Glutamatergic neuron (in vitro differentiated cells): ENCODE measurements at regions not wholly inside any gene's neighbourhood (a gene's known extent, or its start where the extent isn't known, plus 50 kb on each side); places are given as distances from the start of the nearest gene placed in this dataset.

Source experiments
- DNase-seq: peaks from one replicate; pipeline ENCODE4 v3.0.0; 2022
- H3K27ac Mint-ChIP-seq: one replicate; pipeline ENCODE4 v1.8.0; 2020; ENCODE audit warnings: mild to moderate bottlenecking, mixed read lengths, inconsistent platforms; ENCODE audit not compliant: unreplicated experiment
- H3K27me3 Mint-ChIP-seq: one replicate; pipeline ENCODE4 v1.8.0; 2020; ENCODE audit warnings: mild to moderate bottlenecking, moderate library complexity, mixed read lengths, inconsistent platforms; ENCODE audit not compliant: unreplicated experiment
- H3K36me3 Mint-ChIP-seq: one replicate; pipeline ENCODE4 v1.8.0; 2020; ENCODE audit warnings: mild to moderate bottlenecking, mixed read lengths, inconsistent platforms; ENCODE audit not compliant: unreplicated experiment
- H3K4me1 Mint-ChIP-seq: one replicate; pipeline ENCODE4 v1.8.0; 2020; ENCODE audit warnings: mild to moderate bottlenecking, low read depth, mixed read lengths, inconsistent platforms; ENCODE audit not compliant: unreplicated experiment
- H3K4me3 Mint-ChIP-seq: one replicate; pipeline ENCODE4 v1.8.0; 2020; ENCODE audit warnings: mild to moderate bottlenecking, mixed read lengths, inconsistent platforms; ENCODE audit not compliant: unreplicated experiment
- H3K9me3 Mint-ChIP-seq: one replicate; pipeline ENCODE4 v1.8.0; 2020; ENCODE audit warnings: mild to moderate bottlenecking, moderate library complexity, mixed read lengths, inconsistent platforms; ENCODE audit not compliant: unreplicated experiment
- TF ChIP-seq, protein P1 (sequence below): fragments of 200-600 bp; sonication (generic); IDR thresholded peaks from one replicate; pipeline ENCODE4 v1.5.0; 2021; ENCODE audit not compliant: partially characterized antibody, unreplicated experiment

DNA sequence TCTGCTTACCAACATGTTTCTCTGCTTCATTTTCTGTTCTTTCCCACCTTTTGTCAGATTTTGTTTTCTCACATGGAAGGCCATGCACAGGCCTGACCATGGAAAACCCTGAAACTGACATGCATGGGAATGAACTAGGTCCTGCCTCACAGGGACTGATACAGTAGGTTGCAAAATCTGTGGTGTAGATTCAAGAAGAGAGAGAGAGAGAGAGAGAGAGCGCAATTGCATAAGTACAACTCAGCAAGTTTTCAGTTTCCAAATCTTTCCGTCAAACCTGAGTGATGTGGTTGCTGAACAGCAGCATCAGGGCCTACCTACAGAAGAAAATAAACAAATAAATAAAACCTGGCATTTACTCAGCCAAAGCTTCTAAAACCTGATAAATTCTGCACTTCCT is 87.5 kb upstream of the RNF152 start:
- Mint-ChIP-seq H3K27ac (no peak overlapping the region), H3K9me3 (no peaks in the 10 kb centered on the region), H3K27me3 (no peaks in the 10 kb centered on the region), H3K36me3 (no peaks in the 10 kb centered on the region), H3K4me3 (no peak overlapping the region), H3K4me1 (peaks cover 1% of the 10 kb centered on the region)
- TF ChIP-seq, protein P1, sequence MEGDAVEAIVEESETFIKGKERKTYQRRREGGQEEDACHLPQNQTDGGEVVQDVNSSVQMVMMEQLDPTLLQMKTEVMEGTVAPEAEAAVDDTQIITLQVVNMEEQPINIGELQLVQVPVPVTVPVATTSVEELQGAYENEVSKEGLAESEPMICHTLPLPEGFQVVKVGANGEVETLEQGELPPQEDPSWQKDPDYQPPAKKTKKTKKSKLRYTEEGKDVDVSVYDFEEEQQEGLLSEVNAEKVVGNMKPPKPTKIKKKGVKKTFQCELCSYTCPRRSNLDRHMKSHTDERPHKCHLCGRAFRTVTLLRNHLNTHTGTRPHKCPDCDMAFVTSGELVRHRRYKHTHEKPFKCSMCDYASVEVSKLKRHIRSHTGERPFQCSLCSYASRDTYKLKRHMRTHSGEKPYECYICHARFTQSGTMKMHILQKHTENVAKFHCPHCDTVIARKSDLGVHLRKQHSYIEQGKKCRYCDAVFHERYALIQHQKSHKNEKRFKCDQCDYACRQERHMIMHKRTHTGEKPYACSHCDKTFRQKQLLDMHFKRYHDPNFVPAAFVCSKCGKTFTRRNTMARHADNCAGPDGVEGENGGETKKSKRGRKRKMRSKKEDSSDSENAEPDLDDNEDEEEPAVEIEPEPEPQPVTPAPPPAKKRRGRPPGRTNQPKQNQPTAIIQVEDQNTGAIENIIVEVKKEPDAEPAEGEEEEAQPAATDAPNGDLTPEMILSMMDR = no peak
- DNase-seq = no peak

DNA sequence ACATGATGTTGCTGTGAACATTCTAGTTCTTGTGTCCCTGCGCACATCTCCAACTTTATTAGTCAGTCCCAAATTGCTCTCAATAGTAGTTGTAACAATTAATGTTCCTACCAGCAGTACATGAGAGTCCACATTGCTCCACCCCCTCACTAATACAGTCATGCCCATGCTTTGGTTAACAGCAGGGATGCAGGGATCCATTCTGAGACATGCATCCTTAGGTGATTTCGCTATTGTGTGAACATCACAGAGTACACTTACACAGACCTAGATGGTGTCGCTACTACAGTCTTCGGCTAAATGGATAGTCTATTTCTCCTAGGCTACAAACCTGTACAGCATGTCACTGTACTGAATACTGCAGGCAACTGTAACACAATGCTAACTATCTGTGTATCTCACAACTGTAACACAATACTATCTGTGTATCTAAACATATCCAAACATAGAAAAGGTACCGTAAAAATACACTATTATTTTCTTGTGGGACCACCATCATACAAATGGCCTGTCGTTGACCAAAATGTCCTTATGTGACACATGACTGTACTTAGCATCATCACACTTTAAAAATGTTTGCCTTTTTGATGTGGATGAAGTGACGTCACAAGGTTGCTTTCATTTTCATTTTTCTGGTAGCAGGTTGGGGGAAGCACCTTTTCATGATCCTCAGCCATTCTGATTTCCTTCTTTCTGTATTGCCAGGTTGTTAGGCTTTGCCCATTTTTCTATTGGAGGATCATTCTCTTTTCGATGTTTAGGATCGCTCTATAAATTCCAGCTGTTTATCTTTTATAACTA is 82.9 kb upstream of the RNF152 start:
- H3K4me1 Mint-ChIP-seq = no peaks in the 10 kb centered on the region
- no peaks in the 10 kb centered on the region for H3K36me3 Mint-ChIP-seq
- no peaks in the 10 kb centered on the region for H3K9me3 Mint-ChIP-seq
- DNase-seq = no peak
- no peaks in the 10 kb centered on the region for H3K27me3 Mint-ChIP-seq
- TF ChIP-seq, protein P1 = no peak
- H3K4me3 Mint-ChIP-seq = no peak overlapping the region
- no peak overlapping the region for H3K27ac Mint-ChIP-seq

DNA sequence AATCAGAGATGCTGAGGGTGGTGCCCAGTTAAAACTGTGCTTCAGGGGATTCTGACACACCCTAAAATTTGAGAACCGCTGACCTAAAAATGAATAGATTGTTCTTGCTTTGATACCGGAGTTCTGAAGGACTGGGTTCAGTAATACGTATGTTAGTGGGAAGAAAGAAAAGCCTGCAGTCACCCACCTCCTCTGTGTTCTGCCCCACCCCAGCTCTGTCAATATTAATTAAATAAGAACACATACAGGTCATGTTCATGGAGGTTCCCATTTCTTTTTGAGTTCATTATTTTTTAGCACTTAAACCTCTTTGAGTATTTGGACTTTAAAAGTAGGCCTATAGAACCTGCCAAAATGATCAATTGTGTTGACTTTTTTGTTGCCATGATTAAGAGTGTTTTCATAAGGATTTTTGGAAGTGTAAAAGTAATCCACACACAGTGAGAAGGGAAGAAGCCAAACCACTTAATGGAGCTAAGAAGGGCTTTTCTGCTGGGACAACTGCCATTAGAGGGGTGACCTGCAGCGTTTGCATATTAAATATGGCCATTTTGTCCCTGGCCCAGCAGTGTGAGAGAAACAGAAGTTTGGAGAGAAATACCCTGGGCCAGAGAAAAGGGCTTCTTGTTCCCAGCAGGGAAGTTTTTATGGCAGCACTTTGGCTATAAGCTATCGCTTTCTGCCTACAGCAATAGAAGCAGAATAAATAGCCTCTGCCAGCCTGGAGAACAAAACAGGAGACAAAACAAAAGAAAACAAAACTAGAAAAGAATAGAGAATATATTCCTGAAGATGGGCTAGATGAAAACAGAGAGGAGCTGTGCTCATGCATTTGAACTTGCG is 80.7 kb upstream of the RNF152 start:
- TF ChIP-seq, protein P1 = no peak
- no peaks in the 10 kb centered on the region for H3K4me1 Mint-ChIP-seq
- H3K36me3 Mint-ChIP-seq = no peaks in the 10 kb centered on the region
- H3K27me3 Mint-ChIP-seq = no peaks in the 10 kb centered on the region
- H3K9me3 Mint-ChIP-seq = no peaks in the 10 kb centered on the region
- H3K27ac Mint-ChIP-seq = no peak overlapping the region
- no peak for DNase-seq
- no peak overlapping the region for H3K4me3 Mint-ChIP-seq

DNA sequence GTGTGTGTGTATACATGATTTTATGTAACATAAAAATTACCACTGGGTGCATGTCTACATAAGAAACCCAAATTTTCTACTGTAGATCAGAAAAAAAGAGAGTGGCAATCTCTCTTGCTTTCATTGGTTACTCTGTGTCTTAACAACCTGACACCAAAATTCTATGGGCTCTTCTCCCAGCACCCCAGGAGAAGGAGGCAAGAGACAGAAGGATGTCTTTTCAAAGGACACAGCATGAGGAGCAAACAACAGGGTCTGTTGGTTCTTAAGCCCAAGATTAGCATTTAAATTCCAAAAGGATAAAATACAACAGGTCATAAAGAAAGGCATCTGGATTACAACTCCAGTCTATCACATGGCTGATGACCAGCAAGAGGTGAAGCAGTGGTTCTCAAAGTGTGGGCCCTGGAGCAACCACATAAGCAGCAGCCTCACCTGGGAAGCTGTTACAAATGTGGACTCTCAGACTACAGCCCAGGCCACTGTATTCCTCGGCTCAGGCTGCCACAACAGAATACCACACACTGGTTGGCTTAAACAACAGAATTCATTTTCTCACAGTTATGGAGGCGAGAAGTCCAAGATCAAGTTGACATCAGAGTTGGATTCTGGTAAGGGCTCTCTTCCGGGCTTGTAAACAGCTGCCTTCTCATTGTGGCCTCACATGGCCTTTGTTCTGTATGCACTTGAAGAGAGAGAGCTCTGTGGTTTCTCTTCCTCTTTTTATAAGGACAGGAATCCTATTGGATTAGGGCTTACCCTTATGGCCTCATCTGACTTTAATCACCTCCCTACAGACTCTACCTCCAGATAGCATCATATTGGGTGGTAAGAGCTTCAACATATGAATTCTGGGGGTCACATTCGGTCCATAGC is 79.8 kb upstream of the RNF152 start:
- H3K27me3 Mint-ChIP-seq = no peaks in the 10 kb centered on the region
- DNase-seq = no peak
- TF ChIP-seq, protein P1 = no peak
- H3K4me1 Mint-ChIP-seq = no peaks in the 10 kb centered on the region
- H3K36me3 Mint-ChIP-seq = no peaks in the 10 kb centered on the region
- no peaks in the 10 kb centered on the region for H3K9me3 Mint-ChIP-seq
- H3K4me3 Mint-ChIP-seq = no peak overlapping the region
- no peak overlapping the region for H3K27ac Mint-ChIP-seq
